ENCODE measurements at regions not wholly inside any gene's neighbourhood (a gene's known extent, or its start where the extent isn't known, plus 50 kb on each side); places are given as distances from the start of the nearest gene placed in this dataset.
"Not testable (repeated sequence)": the region's sequence is repeated elsewhere in the genome, so short reads cannot be mapped to it uniquely, and the experiment has no call there.

DNA sequence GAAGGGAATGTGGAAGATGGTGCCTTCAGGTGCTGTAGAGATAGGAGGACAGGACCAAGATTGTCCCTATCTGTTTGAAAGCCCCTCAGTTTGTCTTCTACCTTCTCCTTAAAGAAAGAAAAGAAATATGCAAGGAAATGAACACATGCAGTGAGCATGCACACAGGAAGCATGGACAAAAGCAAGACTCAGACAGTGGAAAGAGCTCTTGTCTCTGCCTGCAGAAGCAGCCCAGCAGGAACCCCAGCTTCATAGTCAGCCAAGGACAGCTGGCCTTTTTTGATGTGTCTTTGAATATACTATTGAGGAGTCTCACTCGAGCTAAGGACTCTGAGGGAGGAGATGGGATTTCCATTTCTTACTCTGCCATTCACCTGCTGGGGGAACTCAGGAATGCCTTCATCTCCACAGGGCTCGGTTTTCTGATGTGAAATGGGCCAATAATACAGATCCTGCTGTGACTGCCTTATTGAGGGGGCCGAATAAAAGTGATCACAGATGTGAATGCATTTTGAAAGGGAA, 132.5 kb upstream of the ADRA1B start:
- no peak for DNase-seq

- DNase-seq: no peak
Observed at GRCh38 chr5:159784993-159785392, 131.3 kb upstream of the ADRA1B start.

DNA sequence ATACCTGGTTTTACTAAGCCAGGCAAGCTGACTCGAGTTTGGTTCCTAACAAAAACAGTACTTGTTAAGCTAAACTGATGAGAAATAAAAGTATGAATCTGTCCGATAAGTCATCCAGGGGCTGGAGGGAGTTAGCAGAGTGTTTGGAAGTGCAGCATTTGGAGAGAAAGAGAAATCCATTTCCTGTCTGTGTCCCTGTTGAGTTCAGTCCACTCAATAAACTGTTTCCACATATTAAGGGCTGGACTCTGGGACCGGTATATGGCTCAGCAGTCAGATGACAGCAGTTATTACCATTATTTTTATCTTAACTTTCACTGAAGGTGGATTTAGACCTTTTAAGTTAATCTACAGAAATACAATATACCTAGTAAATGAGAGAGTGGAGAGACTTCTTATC, 130.6 kb upstream of the ADRA1B start:
- peak in 2 of 3 donors; percentile 49 to 73 for DNase-seq

DNA sequence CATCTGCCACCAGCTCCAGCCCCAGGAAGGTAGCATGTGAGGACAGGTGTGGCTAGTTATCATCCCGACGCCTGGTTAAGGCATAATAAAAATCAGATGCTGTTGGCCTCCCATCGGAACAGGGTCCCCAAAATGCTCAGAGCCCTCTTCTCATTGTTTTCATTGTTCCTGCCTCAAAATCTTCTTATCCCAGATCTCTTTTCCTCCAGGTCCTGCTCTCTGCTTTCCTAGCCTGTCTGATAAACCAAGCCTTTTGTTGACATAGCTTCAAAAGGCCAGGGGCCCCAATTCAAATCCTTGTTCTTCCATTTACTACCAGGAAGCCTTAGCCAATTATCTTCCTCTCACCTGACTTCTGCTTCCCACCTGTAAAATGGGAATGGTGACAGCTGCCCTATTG, 130.1 kb upstream of the ADRA1B start:
- DNase-seq: no peak

GRCh38 chr5:159786901-159787691, 129.2 kb upstream of the ADRA1B start:
- DNase-seq: peak; percentile 34 to 71 (median 50)

DNA sequence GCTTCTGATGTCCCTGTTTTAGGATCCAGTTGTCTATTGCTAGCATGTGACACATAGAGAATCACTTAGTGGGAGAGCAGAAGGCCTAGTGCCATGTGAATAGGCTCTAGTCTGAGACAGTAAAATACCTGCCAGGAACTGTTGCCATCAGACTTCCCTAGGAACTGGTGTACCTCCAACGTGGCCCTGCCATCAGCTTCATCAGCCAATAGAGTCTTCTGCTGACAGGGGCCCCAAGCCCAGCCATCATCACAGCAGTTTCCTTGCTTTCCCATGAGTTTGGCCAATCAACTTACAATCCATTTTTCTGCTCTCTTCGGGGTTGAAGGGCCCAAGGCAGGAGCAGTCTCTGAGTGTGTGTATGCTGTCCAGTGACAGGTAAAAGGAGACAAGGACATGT, 128.4 kb upstream of the ADRA1B start:
- DNase-seq: no peak

GRCh38 chr5:159788835-159789331, 127.4 kb upstream of the ADRA1B start:
- DNase-seq: no peak

GRCh38 chr5:159792180-159792579, 124.1 kb upstream of the ADRA1B start:
- DNase-seq: no peak

GRCh38 chr5:159797261-159797970, 118.9 kb upstream of the ADRA1B start:
- DNase-seq: no peak

DNA sequence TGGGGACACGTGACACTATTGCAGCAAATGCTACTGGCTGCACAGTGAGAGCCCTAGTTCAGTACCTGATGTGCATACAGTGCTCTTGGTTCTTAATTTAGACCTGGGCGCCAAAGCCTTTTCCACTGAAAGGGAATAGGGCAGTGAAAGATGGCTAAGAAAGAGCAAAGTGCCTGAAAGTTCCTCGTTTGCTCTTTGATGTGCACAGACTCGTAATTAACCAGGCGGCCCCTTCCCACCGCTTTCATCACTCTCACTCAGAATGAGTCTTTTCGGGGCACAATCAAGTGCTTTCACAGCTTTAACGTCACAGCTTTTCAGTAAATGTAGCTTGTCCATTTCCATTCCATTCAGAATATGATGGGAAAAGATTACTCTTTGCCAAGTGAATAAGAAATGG, 116.6 kb upstream of the ADRA1B start:
- no peak for DNase-seq

DNA sequence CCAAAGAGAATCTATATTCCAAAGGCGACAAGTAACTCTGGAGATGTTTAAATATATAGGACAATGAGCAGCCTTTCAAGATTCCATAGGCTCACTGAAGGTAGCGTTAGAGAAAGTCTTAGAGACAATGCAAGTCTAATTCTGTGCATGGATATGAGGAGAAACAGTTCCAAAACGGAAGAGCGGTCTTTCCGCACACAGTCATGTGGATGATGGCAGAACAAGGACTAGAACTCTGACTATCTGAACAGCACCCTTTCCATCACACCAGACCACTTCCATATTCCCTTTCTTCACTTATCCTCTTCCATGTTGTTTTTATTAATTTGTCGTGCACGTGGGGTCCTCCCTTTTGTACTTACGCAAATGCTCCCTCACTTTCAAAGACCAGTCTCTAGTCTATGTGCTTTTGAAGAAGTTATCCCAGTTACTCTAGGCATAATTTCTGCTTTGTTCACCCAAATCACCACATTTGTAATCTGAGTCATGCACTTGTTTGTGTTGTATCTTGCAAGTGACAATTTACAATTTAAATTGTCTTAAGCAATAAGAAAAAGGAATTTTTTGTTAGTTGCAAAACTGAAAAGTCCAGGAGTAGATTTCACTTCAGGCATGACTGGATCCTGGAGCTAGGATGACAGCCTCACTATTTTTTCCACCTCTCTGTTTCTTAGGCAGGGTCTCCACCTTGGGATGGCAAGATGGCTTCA, 116.0 kb upstream of the ADRA1B start:
- no peak for DNase-seq

GRCh38 chr5:159801303-159801702, 115.0 kb upstream of the ADRA1B start:
- no peak for DNase-seq

DNA sequence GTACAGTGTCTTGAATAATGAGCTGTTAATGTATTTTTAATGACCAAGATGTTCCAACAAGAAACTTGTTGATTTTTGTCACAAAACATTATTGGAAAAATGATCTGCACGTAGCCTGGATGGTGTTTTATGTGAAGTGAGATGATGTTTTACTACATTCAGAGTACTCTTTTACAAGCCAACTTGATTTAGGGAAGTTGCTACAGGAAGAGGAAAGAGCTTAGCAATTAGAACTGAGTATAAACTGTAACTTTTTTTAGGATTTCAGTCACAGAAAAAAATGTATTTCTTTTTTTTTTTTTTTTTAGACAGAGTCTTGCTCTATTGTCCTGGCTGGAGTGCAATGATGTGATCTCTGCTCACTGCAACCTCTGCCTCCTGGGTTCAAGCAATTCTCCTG, 113.6 kb upstream of the ADRA1B start:
- no peak for DNase-seq

DNA sequence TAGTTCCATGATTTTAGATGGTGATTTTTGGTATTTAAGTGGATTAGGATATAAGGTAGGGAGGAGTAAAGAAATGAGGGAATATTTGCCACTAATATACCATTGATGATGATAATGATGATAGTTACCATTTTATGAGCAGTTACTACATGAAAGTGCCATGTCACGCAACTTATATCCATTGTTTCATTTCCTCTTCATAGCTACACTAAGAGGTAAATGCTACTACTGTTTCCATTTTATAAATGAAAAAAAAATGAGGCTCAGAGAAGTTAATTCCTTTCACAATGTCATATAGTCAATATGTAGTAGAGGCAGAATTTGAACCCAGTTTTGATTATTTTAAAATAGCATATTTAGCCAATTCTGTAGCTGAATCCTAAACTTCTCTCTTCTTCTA, 112.2 kb upstream of the ADRA1B start:
- no peak for DNase-seq

DNA sequence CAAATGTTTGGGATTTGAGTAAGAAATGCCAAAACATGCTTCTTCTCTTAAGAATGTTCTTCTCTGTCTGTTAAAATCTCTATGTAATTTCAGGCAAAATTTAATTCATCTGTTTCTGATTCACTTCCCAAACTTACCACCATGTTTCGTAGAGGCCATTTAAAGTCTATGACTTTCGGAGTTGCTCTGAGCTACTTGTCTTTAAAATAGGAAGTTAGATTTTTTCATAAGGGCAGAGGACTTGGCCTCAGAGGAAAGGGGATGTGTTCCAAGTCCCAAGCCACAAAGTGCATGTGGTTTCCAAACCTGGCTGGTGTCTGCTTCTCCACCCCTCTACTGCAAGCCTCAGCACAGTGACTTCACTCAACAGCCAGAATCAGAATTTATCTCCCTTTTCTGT, 111.3 kb upstream of the ADRA1B start:
- DNase-seq: peak in 1 of 3 donors; percentile 63

- DNase-seq: not testable (repeated sequence)
Observed at GRCh38 chr5:159807135-159807534, 109.1 kb upstream of the ADRA1B start.

- DNase-seq: no peak
Observed at GRCh38 chr5:159807586-159807985, 108.7 kb upstream of the ADRA1B start.

GRCh38 chr5:159811712-159812111, 104.6 kb upstream of the ADRA1B start:
- DNase-seq: no peak

DNA sequence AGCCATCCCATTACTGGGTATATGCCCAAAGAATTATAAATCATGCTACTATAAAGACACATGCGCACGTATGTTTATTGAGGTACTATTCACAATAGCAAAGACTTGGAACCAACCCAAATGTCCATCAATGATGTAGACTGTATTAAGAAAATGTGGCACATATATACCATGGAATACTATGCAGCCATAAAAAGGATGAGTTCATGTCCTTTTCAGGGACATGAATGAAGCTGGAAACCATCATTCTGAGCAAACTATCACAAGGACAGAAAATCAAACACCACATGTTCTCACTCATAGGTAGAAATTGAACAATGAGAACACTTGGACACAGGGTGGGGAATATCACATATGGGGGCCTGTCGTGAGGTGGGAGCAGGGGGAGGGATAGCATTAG, 103.5 kb upstream of the ADRA1B start:
- DNase-seq: not testable (repeated sequence)

GRCh38 chr5:159814222-159814621, 102.1 kb upstream of the ADRA1B start:
- no peak for DNase-seq

- no peak for DNase-seq
Observed at GRCh38 chr5:159814805-159815585, 101.3 kb upstream of the ADRA1B start.

Data from muscle of back (tissue), 3 donors.